K562 (cell line): ENCODE measurements at regions not wholly inside any gene's neighbourhood (a gene's known extent, or its start where the extent isn't known, plus 50 kb on each side); places are given as distances from the start of the nearest gene placed in this dataset.

Experiments
- ATAC-seq: fragments of 200-7000 bp; cut with Tn5 transposase; 3 replicates; pipeline ENCODE4 v1.9.1; 2020; ENCODE audit warnings: moderate library complexity
- BruUV-seq: library from RNA; stranded (reverse); fragments of 400-500 nt; replicated peaks from 2 replicates; lab custom pipeline; 2021; lab: Mats Ljungman, UMichigan
- CTCF ChIA-PET: fragments of 300-600 bp; formaldehyde crosslinking; extraction: SDS; loops from one replicate; lab custom pipeline; 2021; ENCODE audit warnings: low intra/inter-chr PET ratio; lab: Yijun Ruan, JAX
- POLR2A ChIA-PET: fragments of 300-600, 350-650 bp; sonication (Branson Sonifier 250); formaldehyde crosslinking; extraction: SDS; loops from one replicate; lab custom pipeline; 2021; ENCODE audit warnings: antibody characterized with exemption, inconsistent platforms; lab: Yijun Ruan, JAX
- DNase-seq, 4 experiments: peaks; one replicate each; pipeline versions ENCODE4 v3.0.0 to v3.0.0-alpha.2; 2011 to 2018; ENCODE audit warnings: low spot score in 3 of 4, mixed read lengths in 3 of 4; ENCODE audit errors: extremely low read depth in 1 of 4
- FAIRE-seq: peaks from 2 replicates; lab custom pipeline; 2011; peaks lifted over from hg19 to GRCh38; lab: Jason Lieb, UNC
- H2AFZ ChIP-seq: 2 replicates; pipeline ENCODE4 v1.6.0; 2011; ENCODE audit warnings: low read depth, low read length, control low read depth, inconsistent platforms
- H3K27ac ChIP-seq: fragments of 200-600 bp; 3 replicates; pipeline ENCODE4 v1.8.0; 2011; ENCODE audit warnings: low read depth, mild to moderate bottlenecking, control low read depth, inconsistent platforms, low read length, moderate library complexity, mixed read lengths; ENCODE audit errors: extremely low read depth
- H3K27me3 ChIP-seq, 2 experiments: fragments of 300-600 bp in 1 of 2; 2 replicates in 1 of 2; 3 replicates in 1 of 2; pipeline versions ENCODE4 v1.6.0 to v1.8.0; 2011; ENCODE audit warnings: inconsistent platforms in 2 of 2, low read length in 2 of 2, mild to moderate bottlenecking in 1 of 2, mixed read lengths in 1 of 2, moderate library complexity in 1 of 2; ENCODE audit not compliant: control insufficient read depth in 2 of 2, insufficient read depth in 2 of 2
- H3K36me3 ChIP-seq: fragments of 300-600 bp; 3 replicates; pipeline ENCODE4 v1.8.0; 2011; ENCODE audit warnings: mild to moderate bottlenecking, low read length, inconsistent platforms; ENCODE audit not compliant: control insufficient read depth, insufficient read depth
- H3K4me1 ChIP-seq, 2 experiments: fragments of 200-600 bp in 1 of 2; replicated peaks in 1 of 2; 2 replicates in 1 of 2; 3 replicates in 1 of 2; pipeline versions ENCODE4 v1.5.1 to v1.8.0; 2011; ENCODE audit warnings: inconsistent platforms in 2 of 2, low read length in 2 of 2, mild to moderate bottlenecking in 1 of 2, mixed read lengths in 1 of 2, moderate library complexity in 1 of 2; ENCODE audit not compliant: control insufficient read depth in 2 of 2, insufficient read depth in 2 of 2
- H3K4me2 ChIP-seq: 2 replicates; pipeline ENCODE4 v1.6.1; 2011; ENCODE audit warnings: low read length, control low read depth, inconsistent platforms, mixed read lengths; ENCODE audit not compliant: insufficient read depth
- H3K4me3 ChIP-seq: fragments of 200-600 bp; sonication (generic), shearing (Covaris generic); 2 replicates; pipeline ENCODE4 v1.5.1; 2016; ENCODE audit warnings: control low read depth, inconsistent platforms
- H3K79me2 ChIP-seq: fragments of 200-600 bp; 3 replicates; pipeline ENCODE4 v1.8.0; 2011; ENCODE audit warnings: low read length, inconsistent platforms; ENCODE audit not compliant: control insufficient read depth, insufficient read depth
- H3K9ac ChIP-seq, 2 experiments: 2 replicates each; pipeline versions ENCODE4 v1.6.0 to v1.6.1; 2011; ENCODE audit warnings: low read depth in 2 of 2, low read length in 2 of 2, control low read depth in 1 of 2, inconsistent platforms in 1 of 2, mild to moderate bottlenecking in 1 of 2, mixed read lengths in 1 of 2; ENCODE audit not compliant: insufficient read depth in 1 of 2
- H3K9me1 ChIP-seq: one replicate; pipeline ENCODE4 v1.6.0; 2011; ENCODE audit warnings: inconsistent platforms, mild to moderate bottlenecking, low read length, moderate library complexity; ENCODE audit not compliant: control insufficient read depth, insufficient read depth
- H3K9me3 ChIP-seq: replicated peaks from 2 replicates; pipeline ENCODE4 v1.5.1; 2011; ENCODE audit warnings: low read depth, low read length, inconsistent platforms; ENCODE audit not compliant: control insufficient read depth, insufficient read depth
- H4K20me1 ChIP-seq: replicated peaks from 2 replicates; pipeline ENCODE4 v1.6.1; 2011; ENCODE audit warnings: low read length, inconsistent platforms, mixed read lengths; ENCODE audit not compliant: control insufficient read depth, insufficient read depth
- RBBP5 ChIP-seq: fragments of 200-600 bp; sonication (generic); IDR thresholded peaks from 2 replicates; pipeline ENCODE4 v1.6.1; 2012; ENCODE audit warnings: borderline replicate concordance, mild to moderate bottlenecking, low read length, control low read depth, inconsistent platforms; ENCODE audit not compliant: insufficient read depth, poor library complexity, severe bottlenecking
- SAFB ChIP-seq: fragments of 200-400 bp; formaldehyde crosslinking; IDR thresholded peaks from 2 replicates; pipeline ENCODE4 v1.6.1; 2017; ENCODE audit warnings: low read depth, low read length, borderline replicate concordance
- SP2 ChIP-seq: IDR thresholded peaks from 2 replicates; pipeline ENCODE4 v1.6.1; 2011; ENCODE audit warnings: mild to moderate bottlenecking, low read depth, low read length, moderate library complexity; ENCODE audit not compliant: poor library complexity, severe bottlenecking; ENCODE audit errors: extremely low read depth
- ZNF143 ChIP-seq: sonication (generic); formaldehyde crosslinking; IDR thresholded peaks from 2 replicates; pipeline ENCODE4 v1.9.0; 2022; ENCODE audit warnings: mild to moderate bottlenecking, missing genetic modification reagents
- ZNF324 ChIP-seq: fragments of 250-450 bp; sonication (Bioruptor Pico); IDR thresholded peaks from 2 replicates; pipeline ENCODE4 v1.4.0; 2020; ENCODE audit warnings: mild to moderate bottlenecking
- ZNF354B ChIP-seq: fragments of 250-450 bp; sonication (Bioruptor Pico); IDR thresholded peaks from 2 replicates; pipeline ENCODE4 v1.4.0; 2020
- ZNF584 ChIP-seq: fragments of 200-800 bp; sonication (Bioruptor generic); IDR thresholded peaks from 2 replicates; pipeline ENCODE4 v1.6.1; 2016; ENCODE audit warnings: low read depth, mild to moderate bottlenecking, missing genetic modification characterization, missing compliant biosample characterization
- WGBS: fragments of 100-300 bp; shearing (Covaris generic); methylation state at CpG from one replicate; pipeline ENCODE4 v1.1.6; 2016; ENCODE audit warnings: low coverage, mixed read lengths; ENCODE audit not compliant: insufficient coverage; ENCODE audit errors: missing lambda C conversion rate; 5-methylcytosine and 5-hydroxymethylcytosine counted together
- in situ Hi-C: fragments of 300-500 bp; cut with MboI; formaldehyde crosslinking; loops from 4 replicates; pipeline ENCODE4 v1.15.0; 2018; ENCODE audit warnings: inconsistent platforms, mixed read lengths
- intact Hi-C: fragments of 100-400 bp; cut with micrococcal nuclease; formaldehyde crosslinking; loops from 2 replicates; pipeline ENCODE4 v1.14.2; 2022
- TF ChIP-seq, protein P1 (sequence below), 2 experiments: fragments of 450-650 bp; IDR thresholded peaks; 2 replicates each; pipeline ENCODE4 v1.6.1; 2018; ENCODE audit warnings: mild to moderate bottlenecking in 2 of 2, low read depth in 1 of 2; ENCODE audit not compliant: partially characterized antibody in 2 of 2
- TF ChIP-seq, protein P2 (sequence below): fragments of 200-800 bp; sonication (Bioruptor generic); IDR thresholded peaks from 2 replicates; pipeline ENCODE4 v1.6.1; 2017; ENCODE audit warnings: missing genetic modification characterization, missing compliant biosample characterization
- TF ChIP-seq, protein P3 (sequence below): fragments of 450-650 bp; IDR thresholded peaks from 2 replicates; pipeline ENCODE4 v1.7.0; 2016; ENCODE audit warnings: borderline replicate concordance
- TF ChIP-seq, protein P4 (sequence below): fragments of 450-650 bp; IDR thresholded peaks from 2 replicates; pipeline ENCODE4 v1.6.1; 2017; ENCODE audit warnings: mild to moderate bottlenecking, moderate library complexity

DNA sequence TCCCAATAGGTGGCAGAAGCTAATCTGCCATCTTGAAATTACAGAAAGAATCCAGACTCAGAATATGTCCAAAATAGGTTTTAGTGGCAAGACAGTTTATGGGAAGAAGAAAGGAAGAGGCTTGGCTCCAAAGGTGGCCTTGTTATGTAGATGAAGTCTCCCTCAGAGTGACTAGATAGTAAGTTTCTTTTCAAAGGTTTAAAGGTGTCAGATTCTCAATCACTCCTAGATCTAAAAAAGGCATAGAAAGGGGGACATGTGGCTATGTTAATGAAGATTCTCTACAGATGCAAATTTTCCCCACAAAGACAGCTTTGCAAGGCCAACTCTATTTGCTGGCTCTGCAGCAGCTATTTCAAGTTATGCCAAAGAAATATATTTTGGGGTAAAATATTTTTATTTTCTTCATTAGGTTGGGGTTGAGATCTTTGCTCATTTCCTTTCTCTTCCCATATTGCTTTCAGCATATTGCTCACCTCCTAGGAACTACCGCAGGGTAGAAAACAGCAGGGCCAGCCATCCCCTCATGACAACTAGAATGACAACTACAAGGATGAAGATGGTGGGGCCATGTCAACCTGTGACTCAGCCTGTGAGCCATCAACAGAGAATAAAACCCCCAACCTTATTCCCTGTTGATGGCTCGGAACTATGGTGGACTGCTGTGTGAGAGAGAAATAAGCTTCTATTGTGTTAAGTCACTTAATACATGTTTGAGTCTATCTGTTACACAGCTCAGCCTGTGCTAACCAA lies 274.0 kb upstream of the GALNT17 start:
- H3K9me1 ChIP-seq = no peaks in the 10 kb centered on the region
- BruUV-seq = no TSS peak
- H4K20me1 ChIP-seq = no peaks in the 10 kb centered on the region; the same call in 1 of the 2 replicates
- no peaks in the 10 kb centered on the region for H3K27me3 ChIP-seq
- H2AFZ ChIP-seq = no peak overlapping the region
- in situ Hi-C loops = loop anchor here (5.0 kb wide), 1 partner anchor 879 kb away; no protein-coding TSS in a partner anchor
- no peaks in the 10 kb centered on the region for H3K9me3 ChIP-seq
- FAIRE-seq = no peak
- H3K9ac ChIP-seq = no peak overlapping the region
- H3K36me3 ChIP-seq = no peaks in the 10 kb centered on the region
- ChIA-PET POLR2A (interaction anchor here (0.6 kb wide), 1 partner anchor 283 kb away, joined by 3 read pairs; no protein-coding TSS in a partner anchor), CTCF (interaction anchor here (1.1 to 3.4 kb wide), 2 partner anchors 875 to 878 kb away, joined by 4 to 27 read pairs; no protein-coding TSS in a partner anchor)
- no peaks in the 10 kb centered on the region for H3K4me1 ChIP-seq
- H3K4me2 ChIP-seq = no peak overlapping the region
- 0% methylated on average over 2 of the region's 2 CpGs for WGBS
- no peak for DNase-seq
- intact Hi-C loops = loop anchor here (1.0 to 10.0 kb wide), 3 partner anchors 227 to 875 kb away; no protein-coding TSS in a partner anchor
- no peak overlapping the region for H3K4me3 ChIP-seq
- H3K27ac ChIP-seq = no peak overlapping the region
- ATAC-seq = no peak
- no peaks in the 10 kb centered on the region for H3K79me2 ChIP-seq
- TF ChIP-seq, protein P1, sequence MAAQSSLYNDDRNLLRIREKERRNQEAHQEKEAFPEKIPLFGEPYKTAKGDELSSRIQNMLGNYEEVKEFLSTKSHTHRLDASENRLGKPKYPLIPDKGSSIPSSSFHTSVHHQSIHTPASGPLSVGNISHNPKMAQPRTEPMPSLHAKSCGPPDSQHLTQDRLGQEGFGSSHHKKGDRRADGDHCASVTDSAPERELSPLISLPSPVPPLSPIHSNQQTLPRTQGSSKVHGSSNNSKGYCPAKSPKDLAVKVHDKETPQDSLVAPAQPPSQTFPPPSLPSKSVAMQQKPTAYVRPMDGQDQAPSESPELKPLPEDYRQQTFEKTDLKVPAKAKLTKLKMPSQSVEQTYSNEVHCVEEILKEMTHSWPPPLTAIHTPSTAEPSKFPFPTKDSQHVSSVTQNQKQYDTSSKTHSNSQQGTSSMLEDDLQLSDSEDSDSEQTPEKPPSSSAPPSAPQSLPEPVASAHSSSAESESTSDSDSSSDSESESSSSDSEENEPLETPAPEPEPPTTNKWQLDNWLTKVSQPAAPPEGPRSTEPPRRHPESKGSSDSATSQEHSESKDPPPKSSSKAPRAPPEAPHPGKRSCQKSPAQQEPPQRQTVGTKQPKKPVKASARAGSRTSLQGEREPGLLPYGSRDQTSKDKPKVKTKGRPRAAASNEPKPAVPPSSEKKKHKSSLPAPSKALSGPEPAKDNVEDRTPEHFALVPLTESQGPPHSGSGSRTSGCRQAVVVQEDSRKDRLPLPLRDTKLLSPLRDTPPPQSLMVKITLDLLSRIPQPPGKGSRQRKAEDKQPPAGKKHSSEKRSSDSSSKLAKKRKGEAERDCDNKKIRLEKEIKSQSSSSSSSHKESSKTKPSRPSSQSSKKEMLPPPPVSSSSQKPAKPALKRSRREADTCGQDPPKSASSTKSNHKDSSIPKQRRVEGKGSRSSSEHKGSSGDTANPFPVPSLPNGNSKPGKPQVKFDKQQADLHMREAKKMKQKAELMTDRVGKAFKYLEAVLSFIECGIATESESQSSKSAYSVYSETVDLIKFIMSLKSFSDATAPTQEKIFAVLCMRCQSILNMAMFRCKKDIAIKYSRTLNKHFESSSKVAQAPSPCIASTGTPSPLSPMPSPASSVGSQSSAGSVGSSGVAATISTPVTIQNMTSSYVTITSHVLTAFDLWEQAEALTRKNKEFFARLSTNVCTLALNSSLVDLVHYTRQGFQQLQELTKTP (IDR thresholded peaks at IDR 0.05; ENCODE audit: low read depth in 1 of 2, partially characterized antibody in 2 of 2) = no peak
- no peak for TF ChIP-seq SAFB
- TF ChIP-seq, protein P2, sequence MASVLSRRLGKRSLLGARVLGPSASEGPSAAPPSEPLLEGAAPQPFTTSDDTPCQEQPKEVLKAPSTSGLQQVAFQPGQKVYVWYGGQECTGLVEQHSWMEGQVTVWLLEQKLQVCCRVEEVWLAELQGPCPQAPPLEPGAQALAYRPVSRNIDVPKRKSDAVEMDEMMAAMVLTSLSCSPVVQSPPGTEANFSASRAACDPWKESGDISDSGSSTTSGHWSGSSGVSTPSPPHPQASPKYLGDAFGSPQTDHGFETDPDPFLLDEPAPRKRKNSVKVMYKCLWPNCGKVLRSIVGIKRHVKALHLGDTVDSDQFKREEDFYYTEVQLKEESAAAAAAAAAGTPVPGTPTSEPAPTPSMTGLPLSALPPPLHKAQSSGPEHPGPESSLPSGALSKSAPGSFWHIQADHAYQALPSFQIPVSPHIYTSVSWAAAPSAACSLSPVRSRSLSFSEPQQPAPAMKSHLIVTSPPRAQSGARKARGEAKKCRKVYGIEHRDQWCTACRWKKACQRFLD (CRISPR knock-in tag) = no peak
- TF ChIP-seq ZNF584 (CRISPR knock-in tag) = no peak
- no peak for TF ChIP-seq ZNF143
- TF ChIP-seq, protein P3, sequence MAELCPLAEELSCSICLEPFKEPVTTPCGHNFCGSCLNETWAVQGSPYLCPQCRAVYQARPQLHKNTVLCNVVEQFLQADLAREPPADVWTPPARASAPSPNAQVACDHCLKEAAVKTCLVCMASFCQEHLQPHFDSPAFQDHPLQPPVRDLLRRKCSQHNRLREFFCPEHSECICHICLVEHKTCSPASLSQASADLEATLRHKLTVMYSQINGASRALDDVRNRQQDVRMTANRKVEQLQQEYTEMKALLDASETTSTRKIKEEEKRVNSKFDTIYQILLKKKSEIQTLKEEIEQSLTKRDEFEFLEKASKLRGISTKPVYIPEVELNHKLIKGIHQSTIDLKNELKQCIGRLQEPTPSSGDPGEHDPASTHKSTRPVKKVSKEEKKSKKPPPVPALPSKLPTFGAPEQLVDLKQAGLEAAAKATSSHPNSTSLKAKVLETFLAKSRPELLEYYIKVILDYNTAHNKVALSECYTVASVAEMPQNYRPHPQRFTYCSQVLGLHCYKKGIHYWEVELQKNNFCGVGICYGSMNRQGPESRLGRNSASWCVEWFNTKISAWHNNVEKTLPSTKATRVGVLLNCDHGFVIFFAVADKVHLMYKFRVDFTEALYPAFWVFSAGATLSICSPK = no peak
- no peak for TF ChIP-seq ZNF354B (CRISPR knock-in tag)
- no peak for TF ChIP-seq ZNF324 (CRISPR knock-in tag)
- TF ChIP-seq SP2 = no peak
- TF ChIP-seq, protein P4, sequence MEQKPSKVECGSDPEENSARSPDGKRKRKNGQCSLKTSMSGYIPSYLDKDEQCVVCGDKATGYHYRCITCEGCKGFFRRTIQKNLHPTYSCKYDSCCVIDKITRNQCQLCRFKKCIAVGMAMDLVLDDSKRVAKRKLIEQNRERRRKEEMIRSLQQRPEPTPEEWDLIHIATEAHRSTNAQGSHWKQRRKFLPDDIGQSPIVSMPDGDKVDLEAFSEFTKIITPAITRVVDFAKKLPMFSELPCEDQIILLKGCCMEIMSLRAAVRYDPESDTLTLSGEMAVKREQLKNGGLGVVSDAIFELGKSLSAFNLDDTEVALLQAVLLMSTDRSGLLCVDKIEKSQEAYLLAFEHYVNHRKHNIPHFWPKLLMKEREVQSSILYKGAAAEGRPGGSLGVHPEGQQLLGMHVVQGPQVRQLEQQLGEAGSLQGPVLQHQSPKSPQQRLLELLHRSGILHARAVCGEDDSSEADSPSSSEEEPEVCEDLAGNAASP = no peak
- no peak for TF ChIP-seq RBBP5
